ENCODE measurements at regions not wholly inside any gene's neighbourhood (a gene's known extent, or its start where the extent isn't known, plus 50 kb on each side); places are given as distances from the start of the nearest gene placed in this dataset.

GRCh38 chr7:96605045-96605716, 104.5 kb downstream of the SEM1 start:
- Histone ChIP-seq H2AFZ (ENCODE audit: low read length) (no peak overlapping the region), H3K36me3 (ENCODE audit: insufficient read depth, low read length) (no peaks in the 10 kb centered on the region), H3K4me2 (ENCODE audit: low read length) (no peak overlapping the region), H3K4me3 (ENCODE audit: low read depth, low read length, poor library complexity, severe bottlenecking) (no peak overlapping the region), H3K9ac (ENCODE audit: low read length) (no peak overlapping the region), H3K9me2 (ENCODE audit: low read depth, low read length) (no peaks in the 10 kb centered on the region), H3K4me1 (ENCODE audit: insufficient read depth, low read length, severe bottlenecking) (no peaks in the 10 kb centered on the region), H3K79me2 (ENCODE audit: insufficient read depth, low read length) (no peaks in the 10 kb centered on the region), H3K27ac (ENCODE audit: low read depth, low read length, poor library complexity, severe bottlenecking) (no peak overlapping the region), H4K20me1 (ENCODE audit: insufficient read depth, low read length) (no peaks in the 10 kb centered on the region), H3F3A (ENCODE audit: insufficient read depth, low read length) (no peaks in the 10 kb centered on the region), H3K9me3 (ENCODE audit: low read length) (no peaks in the 10 kb centered on the region), H3K27me3 (ENCODE audit: insufficient read depth, low read length) (no peaks in the 10 kb centered on the region)
- TF ChIP-seq EZH2 (IDR thresholded peaks at IDR 0.05; ENCODE audit: borderline replicate concordance, low read length) (no peak), CTCF (IDR thresholded peaks at IDR 0.05; ENCODE audit: low read length) (no peak)

- no peaks in the 10 kb centered on the region for H3K9me3 ChIP-seq (ENCODE audit: low read length)
- H4K20me1 ChIP-seq (ENCODE audit: insufficient read depth, low read length), result no peaks in the 10 kb centered on the region
- no peaks in the 10 kb centered on the region for H3K27me3 ChIP-seq (ENCODE audit: insufficient read depth, low read length)
- no peak overlapping the region for H2AFZ ChIP-seq (ENCODE audit: low read length)
- TF ChIP-seq CTCF (IDR thresholded peaks at IDR 0.05; ENCODE audit: low read length), result no peak
- TF ChIP-seq EZH2 (IDR thresholded peaks at IDR 0.05; ENCODE audit: borderline replicate concordance, low read length), result no peak
- H3K4me1 ChIP-seq (ENCODE audit: insufficient read depth, low read length, severe bottlenecking), result no peaks in the 10 kb centered on the region
- H3K79me2 ChIP-seq (ENCODE audit: insufficient read depth, low read length), result no peaks in the 10 kb centered on the region
- no peaks in the 10 kb centered on the region for H3F3A ChIP-seq (ENCODE audit: insufficient read depth, low read length)
- H3K36me3 ChIP-seq (ENCODE audit: insufficient read depth, low read length), result no peaks in the 10 kb centered on the region
- no peak overlapping the region for H3K4me2 ChIP-seq (ENCODE audit: low read length)
- H3K9me2 ChIP-seq (ENCODE audit: low read depth, low read length), result no peaks in the 10 kb centered on the region
- H3K9ac ChIP-seq (ENCODE audit: low read length), result no peak overlapping the region
- no peak overlapping the region for H3K27ac ChIP-seq (ENCODE audit: low read depth, low read length, poor library complexity, severe bottlenecking)
- H3K4me3 ChIP-seq (ENCODE audit: low read depth, low read length, poor library complexity, severe bottlenecking), result no peak overlapping the region
Measured at GRCh38 chr7:96599288-96599936, 110.2 kb downstream of the SEM1 start.

GRCh38 chr7:96598421-96598820, 111.2 kb downstream of the SEM1 start:
- H3K4me3 ChIP-seq (ENCODE audit: low read depth, low read length, poor library complexity, severe bottlenecking), result no peak overlapping the region
- no peaks in the 10 kb centered on the region for H3K9me2 ChIP-seq (ENCODE audit: low read depth, low read length)
- no peak overlapping the region for H3K27ac ChIP-seq (ENCODE audit: low read depth, low read length, poor library complexity, severe bottlenecking)
- H3F3A ChIP-seq (ENCODE audit: insufficient read depth, low read length), result no peaks in the 10 kb centered on the region
- H3K4me1 ChIP-seq (ENCODE audit: insufficient read depth, low read length, severe bottlenecking), result no peaks in the 10 kb centered on the region
- no peaks in the 10 kb centered on the region for H3K36me3 ChIP-seq (ENCODE audit: insufficient read depth, low read length)
- H3K27me3 ChIP-seq (ENCODE audit: insufficient read depth, low read length), result no peaks in the 10 kb centered on the region
- H2AFZ ChIP-seq (ENCODE audit: low read length), result no peak overlapping the region
- no peaks in the 10 kb centered on the region for H3K9me3 ChIP-seq (ENCODE audit: low read length)
- H3K79me2 ChIP-seq (ENCODE audit: insufficient read depth, low read length), result no peaks in the 10 kb centered on the region
- no peak overlapping the region for H3K9ac ChIP-seq (ENCODE audit: low read length)
- H3K4me2 ChIP-seq (ENCODE audit: low read length), result no peak overlapping the region
- H4K20me1 ChIP-seq (ENCODE audit: insufficient read depth, low read length), result no peaks in the 10 kb centered on the region
- TF ChIP-seq CTCF (IDR thresholded peaks at IDR 0.05; ENCODE audit: low read length), result no peak
- no peak for TF ChIP-seq EZH2 (IDR thresholded peaks at IDR 0.05; ENCODE audit: borderline replicate concordance, low read length)

All from OCI-LY1 (cell line).